AG08396 (cell line): ENCODE measurements at regions not wholly inside any gene's neighbourhood (a gene's known extent, or its start where the extent isn't known, plus 50 kb on each side); places are given as distances from the start of the nearest gene placed in this dataset.
"Not testable (repeated sequence)": the region's sequence is repeated elsewhere in the genome, so short reads cannot be mapped to it uniquely, and the experiment has no call there.

Experiments
- DNase-seq: peaks from one replicate; pipeline ENCODE4 v3.0.0; 2012; ENCODE audit warnings: low spot score, mixed read lengths

GRCh38 chr4:8675906-8676305 lies 83.3 kb downstream of the CPZ start:
- DNase-seq = no peak

DNA sequence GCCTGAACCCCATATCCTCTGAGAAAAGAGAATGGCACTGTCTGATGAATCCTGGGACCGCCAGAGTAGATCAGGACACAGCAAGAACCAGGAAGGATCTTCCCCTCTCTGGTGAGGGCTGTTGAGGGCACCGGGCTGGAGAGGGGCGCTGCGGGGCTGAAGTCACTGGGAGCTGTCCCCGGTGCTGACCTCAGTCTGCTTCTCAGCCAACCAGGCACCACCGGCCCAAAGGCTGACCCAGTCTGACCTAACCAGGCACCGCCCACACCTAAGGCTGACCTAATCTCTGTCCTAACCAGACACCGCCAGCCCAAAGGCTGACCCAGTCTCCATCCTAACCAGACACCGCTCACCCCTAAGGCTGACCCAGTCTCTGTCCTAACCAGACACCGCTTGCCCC lies 82.8 kb downstream of the CPZ start:
- DNase-seq = no peak

DNA sequence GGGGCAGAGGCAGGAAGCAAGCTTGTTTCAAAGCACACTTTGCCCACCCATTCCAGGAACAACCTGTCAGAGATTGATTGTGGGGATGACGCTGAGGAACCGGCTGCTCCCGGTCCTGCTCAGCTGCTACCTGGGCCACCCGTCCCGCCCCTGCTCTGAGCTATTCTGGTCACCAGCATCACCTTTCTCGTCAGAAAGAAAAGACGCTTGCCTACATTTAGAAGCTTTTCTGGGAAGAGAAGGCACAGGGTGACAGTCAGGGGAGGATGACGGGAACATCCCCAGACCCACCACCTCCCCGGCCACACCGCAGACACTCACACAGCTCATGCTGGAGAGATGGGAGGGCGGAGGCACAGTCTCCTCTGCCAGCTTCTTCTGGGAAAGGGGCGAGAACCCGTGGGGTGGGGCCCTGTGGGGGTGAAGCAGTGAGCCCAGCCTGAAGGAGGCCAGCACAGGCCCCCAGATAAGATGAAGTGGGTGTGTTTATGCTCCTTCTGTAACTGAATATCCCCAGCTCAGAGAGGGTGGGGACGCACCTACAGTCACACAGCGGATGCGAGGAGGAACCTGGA lies 81.8 kb downstream of the CPZ start:
- no peak for DNase-seq

DNA sequence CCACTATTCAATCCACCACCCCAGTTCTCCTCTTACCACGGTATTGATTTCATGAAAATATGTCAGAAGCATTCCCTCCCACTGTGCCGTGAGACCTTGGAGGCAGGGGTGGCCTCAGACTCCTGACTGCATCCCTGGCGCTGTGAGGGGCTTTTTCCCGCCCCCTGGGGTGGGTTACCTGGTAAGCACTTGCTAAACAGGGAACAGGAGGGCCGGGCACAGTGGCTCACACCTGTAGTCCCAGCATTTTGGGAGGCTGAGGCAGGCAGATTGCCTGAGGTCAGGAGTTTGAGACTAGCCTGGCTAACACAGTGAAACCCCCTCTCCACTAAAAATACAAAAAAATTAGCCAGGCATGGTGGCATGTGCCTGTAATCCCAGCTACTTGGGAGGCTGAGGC lies 80.5 kb downstream of the CPZ start:
- DNase-seq = not testable (repeated sequence)

DNA sequence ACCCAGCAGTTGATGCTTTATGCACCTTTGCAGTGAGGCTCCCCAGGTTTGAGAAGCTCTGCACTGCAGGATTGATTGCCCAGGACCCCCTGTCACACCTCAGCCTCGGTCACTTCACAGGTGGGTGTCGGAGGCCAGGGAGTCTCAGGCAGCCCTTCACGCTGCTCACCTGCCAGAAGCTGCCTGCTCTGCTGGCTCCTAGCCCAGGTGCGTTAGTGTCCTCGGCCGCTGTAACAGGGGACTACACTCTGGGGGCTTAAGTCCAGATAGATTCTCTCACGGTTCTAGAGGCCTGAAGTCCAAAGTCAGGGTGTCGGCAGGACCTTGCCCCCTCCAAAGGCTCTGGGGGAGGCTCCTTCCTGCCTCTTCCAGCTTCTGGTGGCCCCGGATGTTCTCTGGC lies 79.9 kb downstream of the CPZ start:
- DNase-seq = no peak

GRCh38 chr4:8671712-8672290 lies 79.2 kb downstream of the CPZ start:
- no peak for DNase-seq
